ENCODE measurements at regions not wholly inside any gene's neighbourhood (a gene's known extent, or its start where the extent isn't known, plus 50 kb on each side); places are given as distances from the start of the nearest gene placed in this dataset.
"Not testable (repeated sequence)": the region's sequence is repeated elsewhere in the genome, so short reads cannot be mapped to it uniquely, and the experiment has no call there.

DNA sequence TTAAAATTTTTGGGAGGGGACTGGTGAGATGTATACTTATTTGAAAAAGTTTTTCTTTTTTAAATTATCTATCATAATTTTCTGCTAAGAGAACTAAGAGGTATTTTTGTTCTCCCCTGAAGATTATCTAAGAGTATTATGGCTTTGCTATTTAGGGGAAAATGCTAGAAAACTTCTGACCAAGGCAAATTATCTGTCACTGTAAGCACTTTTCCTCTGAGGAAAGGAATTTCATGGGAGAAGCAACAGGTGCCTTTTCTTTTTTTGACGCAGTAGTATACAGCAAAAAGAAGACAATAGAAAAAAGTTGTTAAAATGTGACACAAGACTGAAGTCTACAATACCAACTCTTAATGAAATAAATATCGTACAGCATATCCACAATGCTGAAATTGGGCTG is 201.6 kb upstream of the NANOGP8 start:
- FAIRE-seq (no peak), DNase-seq (ENCODE audit: low spot score) (no peak)

DNA sequence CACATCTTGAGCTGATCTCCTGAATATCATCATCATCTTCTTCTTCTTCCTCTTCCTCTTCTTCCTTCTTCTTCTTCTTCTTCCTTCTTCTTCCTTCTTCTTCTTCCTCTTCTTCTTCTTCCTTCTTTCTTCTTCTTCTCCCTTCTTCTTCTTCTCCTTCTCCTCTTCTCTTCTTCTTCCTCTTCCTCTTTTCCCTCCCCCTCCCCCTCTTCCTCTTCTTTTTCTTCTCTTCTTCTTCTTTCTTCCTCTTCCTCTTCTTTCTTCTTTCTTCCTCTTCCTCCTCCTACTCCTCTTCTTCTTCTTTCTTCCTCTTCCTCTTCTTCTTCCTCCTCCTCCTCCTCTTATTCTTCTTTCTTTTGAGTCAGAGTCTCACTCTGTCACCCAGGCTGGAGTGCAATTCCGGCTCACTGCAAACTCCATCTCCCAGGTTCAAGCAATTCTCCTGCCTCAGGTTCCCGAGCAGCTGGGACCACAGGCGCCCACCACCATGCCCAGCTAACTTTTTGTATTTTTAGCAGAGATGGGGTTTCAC is 197.9 kb upstream of the NANOGP8 start:
- no peak for DNase-seq (ENCODE audit: low spot score)
- no peak for FAIRE-seq

GRCh38 chr15:35281515-35281914 is 196.4 kb upstream of the NANOGP8 start:
- DNase-seq (ENCODE audit: low spot score): no peak
- no peak for FAIRE-seq

- no peak for DNase-seq (ENCODE audit: low spot score)
- FAIRE-seq: no peak
Measured at GRCh38 chr15:35279811-35280210, 194.7 kb upstream of the NANOGP8 start.

- no peak for FAIRE-seq
Measured at GRCh38 chr15:35271371-35272043, 186.4 kb upstream of the NANOGP8 start.

DNA sequence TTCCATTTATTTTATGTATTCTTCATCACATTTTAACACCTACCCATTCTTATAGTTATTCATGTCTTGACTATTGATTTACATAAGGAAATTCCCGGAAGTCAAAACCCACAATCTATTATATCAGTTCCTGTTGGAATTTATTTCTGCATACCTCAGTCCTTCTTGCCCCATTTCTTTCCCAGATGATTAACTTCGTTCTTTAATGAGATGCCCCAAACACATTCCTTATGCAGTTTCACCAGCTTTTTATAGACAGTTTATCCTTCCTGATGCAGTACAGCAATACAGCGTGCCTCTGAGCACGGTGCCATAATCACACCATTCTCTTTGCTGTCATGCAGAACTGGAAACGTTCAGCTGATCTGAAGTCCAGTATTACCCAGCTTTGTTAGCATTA is 175.8 kb upstream of the NANOGP8 start:
- FAIRE-seq (no peak), DNase-seq (ENCODE audit: low spot score) (no peak)

More at GRCh38 chr15:35271371-35272043, 186.4 kb upstream of the NANOGP8 start:
- DNase-seq (ENCODE audit: low spot score): no peak

DNA sequence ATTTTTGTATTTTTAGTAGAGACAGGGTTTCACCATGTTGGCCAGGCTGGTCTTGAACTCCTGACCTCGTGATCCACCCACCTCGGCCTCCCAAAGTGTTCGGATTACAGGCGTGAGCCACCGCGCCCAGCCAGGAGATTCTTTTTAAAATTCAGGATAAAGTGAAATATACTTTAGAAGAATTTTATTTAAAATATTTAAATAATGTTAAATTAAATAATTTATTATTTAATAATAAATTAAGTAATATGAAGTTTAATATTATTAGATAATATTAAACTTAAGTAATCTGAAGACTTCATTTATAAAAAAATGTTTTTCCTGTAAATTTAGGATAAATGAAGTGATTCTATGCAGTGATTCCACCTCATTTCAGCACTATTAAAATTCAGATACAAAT is 175.2 kb upstream of the NANOGP8 start:
- FAIRE-seq: not testable (repeated sequence)

GRCh38 chr15:35256551-35256950 is 171.5 kb upstream of the NANOGP8 start:
- FAIRE-seq (no peak), DNase-seq (ENCODE audit: low spot score) (no peak)

More for the DNA sequence above, 175.2 kb upstream of the NANOGP8 start:
- not testable (repeated sequence) for DNase-seq (ENCODE audit: low spot score)

GRCh38 chr15:35256141-35256540 is 171.0 kb upstream of the NANOGP8 start:
- DNase-seq (ENCODE audit: low spot score): no peak
- FAIRE-seq: no peak

DNA sequence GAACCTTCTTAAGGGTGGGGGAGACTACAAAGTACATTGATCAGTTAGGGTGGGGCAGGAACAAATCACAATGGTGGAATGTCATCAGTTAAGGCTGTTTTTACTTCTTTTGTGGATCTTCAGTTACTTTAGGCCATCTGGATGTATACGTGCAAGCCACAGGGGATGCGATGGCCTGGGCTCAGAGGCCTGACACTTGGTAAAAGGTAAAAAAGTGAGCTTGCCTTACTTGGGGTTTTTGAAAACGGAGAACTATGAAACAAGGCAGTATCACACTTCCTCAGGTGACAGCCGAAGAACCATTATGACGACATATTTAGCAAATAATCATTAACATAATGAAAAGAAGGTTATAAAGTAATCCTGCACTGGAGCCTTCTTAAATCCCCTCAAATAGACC is 169.8 kb upstream of the NANOGP8 start:
- not testable (repeated sequence) for DNase-seq (ENCODE audit: low spot score); FAIRE-seq

DNA sequence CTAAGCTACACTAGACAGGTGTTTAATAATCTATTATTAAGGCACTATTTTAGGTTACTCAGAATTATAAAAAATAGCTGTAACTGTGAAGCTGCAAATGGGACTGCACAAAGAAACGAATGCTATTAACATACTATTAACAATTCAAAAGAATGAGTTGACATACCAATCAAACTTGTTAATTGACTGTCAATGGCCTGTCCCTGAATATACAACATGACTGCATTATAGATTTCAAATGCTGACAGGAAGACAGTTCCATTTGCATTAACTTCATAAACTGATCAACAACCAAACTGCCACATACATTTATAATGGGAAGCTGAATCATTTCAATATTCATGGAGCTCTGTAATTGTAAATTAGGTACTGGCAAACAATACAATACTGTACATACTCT is 169.0 kb upstream of the NANOGP8 start:
- no peak for DNase-seq (ENCODE audit: low spot score)
- no peak for FAIRE-seq

DNA sequence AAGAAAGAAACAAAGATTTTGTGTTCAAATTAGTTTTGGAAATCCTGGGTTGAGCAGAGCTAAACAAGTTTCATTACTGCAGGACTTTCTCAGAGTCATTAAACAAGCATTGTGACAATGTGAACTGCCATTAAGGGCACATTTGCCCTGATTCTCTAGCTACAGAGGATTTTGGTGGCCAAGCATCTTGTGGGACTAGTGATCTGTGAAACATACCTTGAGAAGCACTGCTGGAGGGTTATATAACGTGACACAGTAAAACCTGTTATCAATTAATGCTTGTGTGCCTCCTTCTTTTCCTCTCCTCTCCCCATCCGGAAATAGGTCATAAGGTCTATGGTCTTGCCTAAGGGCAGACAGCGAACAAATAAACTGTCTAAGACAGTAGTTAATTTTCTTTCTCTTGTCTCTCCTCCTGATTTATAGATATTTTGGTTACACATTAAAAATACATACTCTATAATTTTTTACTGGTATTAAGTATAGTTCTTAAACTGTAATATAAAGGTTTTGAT is 167.3 kb upstream of the NANOGP8 start:
- FAIRE-seq: no peak

GRCh38 chr15:35247150-35247549 is 162.1 kb upstream of the NANOGP8 start:
- no peak for DNase-seq (ENCODE audit: low spot score)
- no peak for FAIRE-seq

More for the DNA sequence above, 167.3 kb upstream of the NANOGP8 start:
- DNase-seq (ENCODE audit: low spot score): no peak

- DNase-seq (ENCODE audit: low spot score) (no peak), FAIRE-seq (no peak)
Measured at GRCh38 chr15:35246451-35246850, 161.4 kb upstream of the NANOGP8 start.

GRCh38 chr15:35245681-35246080 is 160.6 kb upstream of the NANOGP8 start:
- not testable (repeated sequence) for DNase-seq (ENCODE audit: low spot score); FAIRE-seq

DNA sequence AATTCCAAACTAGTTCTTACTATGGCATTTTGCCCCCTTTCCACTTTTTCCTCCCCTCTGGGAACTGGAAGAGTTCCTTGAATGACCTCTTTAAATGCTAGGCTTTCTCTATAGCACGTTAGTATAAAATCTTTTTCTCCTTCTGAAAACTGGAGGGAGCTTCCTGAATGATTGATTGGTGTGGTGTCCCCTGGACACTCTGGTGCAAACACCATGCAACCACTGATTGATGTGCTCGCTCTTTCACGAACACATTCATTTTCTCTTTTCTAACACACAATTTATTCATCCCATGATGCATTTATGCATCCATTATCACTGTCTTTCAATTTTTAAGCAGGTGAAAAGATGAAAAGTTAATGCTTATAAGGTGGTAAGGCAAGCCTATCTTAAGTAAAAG is 159.1 kb upstream of the NANOGP8 start:
- FAIRE-seq: no peak
- no peak for DNase-seq (ENCODE audit: low spot score)

- FAIRE-seq (no peak), DNase-seq (ENCODE audit: low spot score) (no peak)
Measured at GRCh38 chr15:35243758-35244157, 158.7 kb upstream of the NANOGP8 start.

- DNase-seq (ENCODE audit: low spot score); FAIRE-seq: not testable (repeated sequence)
Measured at GRCh38 chr15:35239693-35240092, 154.6 kb upstream of the NANOGP8 start.

GRCh38 chr15:35238448-35238847 is 153.4 kb upstream of the NANOGP8 start:
- FAIRE-seq: not testable (repeated sequence)

GRCh38 chr15:35229085-35229484 is 144.0 kb upstream of the NANOGP8 start:
- no peak for FAIRE-seq
- DNase-seq (ENCODE audit: low spot score): no peak

More at GRCh38 chr15:35238448-35238847, 153.4 kb upstream of the NANOGP8 start:
- not testable (repeated sequence) for DNase-seq (ENCODE audit: low spot score)

- FAIRE-seq (no peak), DNase-seq (ENCODE audit: low spot score) (no peak)
Measured at GRCh38 chr15:35218215-35218614, 133.1 kb upstream of the NANOGP8 start.

- DNase-seq (ENCODE audit: low spot score) (no peak), FAIRE-seq (no peak)
Measured at GRCh38 chr15:35215093-35215492, 130.0 kb upstream of the NANOGP8 start.

All from RCC 7860 (cell line).